GM12878 (cell line): ENCODE measurements at regions not wholly inside any gene's neighbourhood (a gene's known extent, or its start where the extent isn't known, plus 50 kb on each side); places are given as distances from the start of the nearest gene placed in this dataset.

ENCODE experiments used
- ATAC-seq: fragments of 200-7000 bp; cut with Tn5 transposase; 3 replicates; pipeline ENCODE4 v1.9.1; 2020; ENCODE audit warnings: mild to moderate bottlenecking, moderate library complexity
- BruUV-seq: library from RNA; stranded (reverse); fragments of 400-500 nt; replicated peaks from 2 replicates; lab custom pipeline; 2021; lab: Mats Ljungman, UMichigan
- CTCF ChIA-PET: fragments of 300-600 bp; sonication (Branson Sonifier 250); formaldehyde crosslinking; extraction: SDS; loops from one replicate; lab custom pipeline; 2021; ENCODE audit warnings: inconsistent platforms; lab: Yijun Ruan, JAX
- POLR2A ChIA-PET: fragments of 350-600 bp; formaldehyde crosslinking; extraction: SDS; loops from one replicate; lab custom pipeline; 2021; ENCODE audit warnings: inconsistent platforms; lab: Charles Lee
- RAD21 ChIA-PET: fragments of 300-600 bp; sonication (Branson Sonifier 250); formaldehyde crosslinking; loops from one replicate; lab custom pipeline; 2023; ENCODE audit warnings: antibody characterized with exemption; ENCODE audit not compliant: unreplicated experiment; lab: Charles Lee
- SMC1A ChIA-PET: fragments of 300-600 bp; sonication (Branson Sonifier 250); formaldehyde crosslinking; loops from one replicate; lab custom pipeline; 2023; ENCODE audit not compliant: unreplicated experiment, uncharacterized antibody; lab: Charles Lee
- DNase-seq: peaks from one replicate; pipeline ENCODE4 v3.0.0-alpha.2; 2011; ENCODE audit warnings: low read depth, low spot score
- FAIRE-seq: peaks from 3 replicates; lab custom pipeline; 2011; peaks lifted over from hg19 to GRCh38; lab: Jason Lieb, UNC
- H2AFZ ChIP-seq: 2 replicates; pipeline ENCODE4 v1.6.0; 2011; ENCODE audit warnings: low read depth, low read length, control low read depth; ENCODE audit not compliant: control insufficient read depth
- H3K27ac ChIP-seq: 2 replicates; pipeline ENCODE4 v1.5.1; 2011; ENCODE audit warnings: control low read depth; ENCODE audit not compliant: control insufficient read depth, insufficient read depth
- H3K27me3 ChIP-seq, 2 experiments: replicated peaks in 1 of 2; 2 replicates each; pipeline versions ENCODE4 v1.6.0 to v1.6.1; 2011; ENCODE audit warnings: low read length in 1 of 2; ENCODE audit not compliant: control insufficient read depth in 2 of 2, insufficient read depth in 2 of 2
- H3K36me3 ChIP-seq, 2 experiments: 2 replicates each; pipeline ENCODE4 v1.5.1; 2011; ENCODE audit warnings: low read length in 1 of 2; ENCODE audit not compliant: control insufficient read depth in 2 of 2, insufficient read depth in 2 of 2
- H3K4me1 ChIP-seq: 2 replicates; pipeline ENCODE4 v1.6.1; 2011; ENCODE audit warnings: mild to moderate bottlenecking, low read length, moderate library complexity, mixed read lengths; ENCODE audit not compliant: control insufficient read depth, insufficient read depth
- H3K4me2 ChIP-seq: 2 replicates; pipeline ENCODE4 v1.6.0; 2011; ENCODE audit warnings: control low read depth; ENCODE audit not compliant: control insufficient read depth, insufficient read depth
- H3K4me3 ChIP-seq: fragments of 200-600 bp; sonication (generic); 2 replicates; pipeline ENCODE4 v1.5.1; 2016
- H3K79me2 ChIP-seq: 2 replicates; pipeline ENCODE4 v1.6.0; 2011; ENCODE audit warnings: low read length; ENCODE audit not compliant: control insufficient read depth, insufficient read depth
- H3K9ac ChIP-seq: 2 replicates; pipeline ENCODE4 v1.8.0; 2011; ENCODE audit warnings: low read length, control low read depth, mixed read lengths; ENCODE audit not compliant: control insufficient read depth, insufficient read depth
- H3K9me3 ChIP-seq: replicated peaks from 3 replicates; pipeline ENCODE4 v1.5.1; 2011; ENCODE audit warnings: mild to moderate bottlenecking, low read length; ENCODE audit not compliant: control insufficient read depth, insufficient read depth
- H4K20me1 ChIP-seq: 2 replicates; pipeline ENCODE4 v1.6.0; 2011; ENCODE audit not compliant: control insufficient read depth, insufficient read depth
- MEF2A ChIP-seq: IDR thresholded peaks from 2 replicates; pipeline ENCODE4 v1.6.1; 2011; ENCODE audit warnings: low read depth, mild to moderate bottlenecking, low read length, moderate library complexity; ENCODE audit not compliant: insufficient read depth
- NFIC ChIP-seq: IDR thresholded peaks from 2 replicates; pipeline ENCODE4 v1.6.1; 2012; ENCODE audit warnings: low read depth, mild to moderate bottlenecking, inconsistent platforms, low read length, moderate library complexity
- RAD21 ChIP-seq: IDR thresholded peaks from 2 replicates; pipeline ENCODE4 v1.6.1; 2011; ENCODE audit warnings: mild to moderate bottlenecking, low read depth, low read length, moderate library complexity; ENCODE audit not compliant: insufficient read depth
- RUNX3 ChIP-seq: IDR thresholded peaks from 2 replicates; pipeline ENCODE4 v1.6.1; 2012; ENCODE audit warnings: low read length, inconsistent platforms
- SIN3A ChIP-seq: IDR thresholded peaks from 2 replicates; pipeline ENCODE4 v1.6.1; 2012; ENCODE audit warnings: low read depth, low read length, improper control_type of control experiment
- SMC3 ChIP-seq: IDR thresholded peaks from 2 replicates; pipeline ENCODE4 v1.6.1; 2011; ENCODE audit warnings: low read length, improper control_type of control experiment, borderline replicate concordance
- ZNF384 ChIP-seq: IDR thresholded peaks from 2 replicates; pipeline ENCODE4 v1.6.1; 2012; ENCODE audit warnings: low read depth, mild to moderate bottlenecking, low read length, improper control_type of control experiment, borderline replicate concordance
- WGBS: methylation state at CpG from one replicate; pipeline ENCODE4 v1.1.6; 2016; ENCODE audit warnings: low lambda C conversion rate; ENCODE audit not compliant: insufficient replicate concordance, insufficient coverage; ENCODE audit errors: missing lambda C conversion rate; 5-methylcytosine and 5-hydroxymethylcytosine counted together
- in situ Hi-C: fragments of 300-500 bp; cut with MboI; formaldehyde crosslinking; loops from 9 replicates; pipeline ENCODE4 v1.14.3; 2018; ENCODE audit warnings: mixed read lengths
- intact Hi-C: fragments of 100-400 bp; cut with micrococcal nuclease; formaldehyde crosslinking; loops from one replicate; pipeline ENCODE4 v1.14.2; 2022; ENCODE audit not compliant: unreplicated experiment
- TF ChIP-seq, protein P1 (sequence below), 3 experiments: IDR thresholded peaks in 2 of 3; conservative IDR thresholded peaks in 1 of 3; 2 replicates each; pipeline ENCODE4 v1.5.1; 2011; ENCODE audit warnings: low read depth in 3 of 3, low read length in 3 of 3, mild to moderate bottlenecking in 3 of 3, control low read depth in 2 of 3, moderate library complexity in 2 of 3, inconsistent platforms in 1 of 3, mixed read lengths in 1 of 3; ENCODE audit not compliant: control insufficient read depth in 2 of 3, insufficient read depth in 1 of 3; ENCODE audit errors: extremely low read depth in 1 of 3
- TF ChIP-seq, protein P2 (sequence below): IDR thresholded peaks from 2 replicates; pipeline ENCODE4 v1.6.1; 2011; ENCODE audit warnings: mild to moderate bottlenecking, low read depth, low read length, moderate library complexity; ENCODE audit not compliant: insufficient replicate concordance

DNA sequence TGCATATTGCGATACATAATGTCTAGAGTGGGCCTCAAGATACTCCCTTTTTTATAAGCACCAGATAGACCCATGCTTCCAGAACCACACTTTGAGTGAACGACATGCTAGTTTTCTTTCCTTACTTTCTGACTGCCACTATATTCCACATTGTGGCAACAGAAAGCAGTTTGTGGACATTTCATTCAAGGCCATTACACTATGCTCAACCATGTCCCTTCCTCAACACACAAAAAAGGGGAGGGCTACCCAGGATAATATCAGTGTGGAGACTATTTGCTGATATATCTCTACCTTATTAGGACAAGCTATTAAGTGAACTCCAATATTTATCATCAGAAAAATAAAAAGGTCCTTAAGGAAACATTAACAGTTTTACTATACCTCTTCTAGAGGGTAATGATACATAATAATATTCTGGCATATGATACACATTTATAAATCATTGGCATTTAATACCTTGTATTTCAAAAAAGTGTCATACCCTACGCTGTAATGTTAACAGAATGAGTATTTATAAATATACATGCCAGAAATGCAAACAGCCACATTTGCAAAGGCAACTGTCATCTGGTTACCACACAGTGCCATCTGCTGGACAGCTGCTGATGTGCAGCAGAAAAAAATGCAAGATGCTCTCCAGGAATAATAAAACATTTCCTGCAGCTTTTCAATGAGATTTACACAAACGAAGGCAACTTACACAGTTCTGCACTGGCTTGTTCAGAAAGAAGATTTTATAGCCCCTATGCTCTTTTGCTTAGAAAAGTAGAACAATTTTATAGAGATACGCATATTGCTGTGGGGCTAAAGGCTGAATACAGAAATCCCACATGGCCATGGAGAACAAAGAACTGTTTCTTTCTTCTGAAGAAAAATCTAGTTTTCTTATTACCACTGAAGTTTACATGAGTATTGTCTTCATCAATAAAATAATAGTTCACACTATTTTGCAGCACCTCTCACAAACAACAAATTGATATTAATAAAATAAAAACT lies 182.2 kb upstream of the GRIP1 start:
- H3K36me3 ChIP-seq = no peaks in the 10 kb centered on the region
- no peaks in the 10 kb centered on the region for H4K20me1 ChIP-seq
- TF ChIP-seq NFIC (no peak), MEF2A (no peak), SMC3 (peak; percentile 84), ZNF384 (peak; percentile 77; the same call in 1 of the 2 replicates), SIN3A (no peak), RAD21 (peak; percentile 92), RUNX3 (0 out of 2 replicates have a peak, but pooled peaks have one; percentile 14)
- TF ChIP-seq, protein P1, sequence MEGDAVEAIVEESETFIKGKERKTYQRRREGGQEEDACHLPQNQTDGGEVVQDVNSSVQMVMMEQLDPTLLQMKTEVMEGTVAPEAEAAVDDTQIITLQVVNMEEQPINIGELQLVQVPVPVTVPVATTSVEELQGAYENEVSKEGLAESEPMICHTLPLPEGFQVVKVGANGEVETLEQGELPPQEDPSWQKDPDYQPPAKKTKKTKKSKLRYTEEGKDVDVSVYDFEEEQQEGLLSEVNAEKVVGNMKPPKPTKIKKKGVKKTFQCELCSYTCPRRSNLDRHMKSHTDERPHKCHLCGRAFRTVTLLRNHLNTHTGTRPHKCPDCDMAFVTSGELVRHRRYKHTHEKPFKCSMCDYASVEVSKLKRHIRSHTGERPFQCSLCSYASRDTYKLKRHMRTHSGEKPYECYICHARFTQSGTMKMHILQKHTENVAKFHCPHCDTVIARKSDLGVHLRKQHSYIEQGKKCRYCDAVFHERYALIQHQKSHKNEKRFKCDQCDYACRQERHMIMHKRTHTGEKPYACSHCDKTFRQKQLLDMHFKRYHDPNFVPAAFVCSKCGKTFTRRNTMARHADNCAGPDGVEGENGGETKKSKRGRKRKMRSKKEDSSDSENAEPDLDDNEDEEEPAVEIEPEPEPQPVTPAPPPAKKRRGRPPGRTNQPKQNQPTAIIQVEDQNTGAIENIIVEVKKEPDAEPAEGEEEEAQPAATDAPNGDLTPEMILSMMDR (IDR thresholded peaks at IDR 0.05 in 2 of 3, conservative IDR thresholded peaks at IDR 0.05 in 1 of 3; ENCODE audit: control insufficient read depth in 2 of 3, extremely low read depth in 1 of 3, insufficient read depth in 1 of 3, low read depth in 3 of 3, low read length in 3 of 3) = peak; percentile 83 to 93 (median 83)
- TF ChIP-seq, protein P2, sequence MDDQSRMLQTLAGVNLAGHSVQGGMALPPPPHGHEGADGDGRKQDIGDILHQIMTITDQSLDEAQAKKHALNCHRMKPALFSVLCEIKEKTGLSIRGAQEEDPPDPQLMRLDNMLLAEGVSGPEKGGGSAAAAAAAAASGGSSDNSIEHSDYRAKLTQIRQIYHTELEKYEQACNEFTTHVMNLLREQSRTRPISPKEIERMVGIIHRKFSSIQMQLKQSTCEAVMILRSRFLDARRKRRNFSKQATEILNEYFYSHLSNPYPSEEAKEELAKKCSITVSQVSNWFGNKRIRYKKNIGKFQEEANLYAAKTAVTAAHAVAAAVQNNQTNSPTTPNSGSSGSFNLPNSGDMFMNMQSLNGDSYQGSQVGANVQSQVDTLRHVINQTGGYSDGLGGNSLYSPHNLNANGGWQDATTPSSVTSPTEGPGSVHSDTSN = no peak
- no peak overlapping the region for H3K4me3 ChIP-seq
- FAIRE-seq (peak; percentile 92), DNase-seq (peak; percentile 1), ATAC-seq (peak; percentile 64)
- ChIA-PET POLR2A (interaction anchor here (0.5 kb wide), 1 partner anchor 416 kb away, joined by 7 read pairs; no protein-coding TSS in a partner anchor), RAD21 (no interaction called here), CTCF (interaction anchor here (0.6 to 2.0 kb wide), 13 partner anchors 11 to 172 kb away, joined by 3 to 9 read pairs (median 3); no protein-coding TSS in a partner anchor), SMC1A (no interaction called here)
- no TSS peak for BruUV-seq
- intact Hi-C loops (loop anchor here (1.0 to 10.0 kb wide), 3 partner anchors 152 to 596 kb away; no protein-coding TSS in a partner anchor), in situ Hi-C loops (loop anchor here (5.0 kb wide), 1 partner anchor 174 kb away; no protein-coding TSS in a partner anchor)
- 28% methylated on average over 5 of the region's 5 CpGs for WGBS
- no peak overlapping the region for H3K4me2 ChIP-seq
- no peaks in the 10 kb centered on the region for H3K9me3 ChIP-seq
- H3K79me2 ChIP-seq = no peaks in the 10 kb centered on the region
- H2AFZ ChIP-seq = no peak overlapping the region
- H3K27me3 ChIP-seq = no peaks in the 10 kb centered on the region
- H3K9ac ChIP-seq = no peak overlapping the region
- no peak overlapping the region for H3K27ac ChIP-seq
- no peaks in the 10 kb centered on the region for H3K4me1 ChIP-seq
